GM18868 (cell line): ENCODE measurements at regions not wholly inside any gene's neighbourhood (a gene's known extent, or its start where the extent isn't known, plus 50 kb on each side); places are given as distances from the start of the nearest gene placed in this dataset.
A peak's percentile ranks its signal among the peaks of the same experiment; 100 is the strongest.
"Not testable (repeated sequence)": the region's sequence is repeated elsewhere in the genome, so short reads cannot be mapped to it uniquely, and the experiment has no call there.

Experiments
- ATAC-seq: cut with Tn5 transposase; IDR thresholded peaks from one replicate; pipeline ENCODE4 v1.9.1; 2021; ENCODE audit warnings: mild to moderate bottlenecking, moderate library complexity; ENCODE audit not compliant: unreplicated experiment

DNA sequence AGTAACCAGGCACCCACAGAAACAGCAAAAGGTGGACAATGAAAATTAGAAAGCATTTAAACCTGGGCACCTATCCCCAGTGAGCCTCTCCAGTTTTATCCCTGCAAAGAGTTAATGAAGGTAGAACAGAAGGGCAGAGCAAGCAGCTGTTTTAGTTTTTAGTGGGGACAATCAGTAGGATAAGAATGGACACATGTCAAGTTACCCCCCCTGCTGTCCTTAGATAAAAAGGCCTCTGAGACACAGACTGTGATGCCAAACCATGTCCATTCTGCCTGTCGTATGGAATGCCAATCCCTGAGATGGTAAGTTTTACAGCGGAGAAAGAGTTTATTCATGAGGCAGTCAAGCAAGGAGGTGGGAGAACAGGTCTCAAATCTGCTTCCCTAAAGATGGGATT lies 162.6 kb upstream of the AGR3 start:
- ATAC-seq: no peak

GRCh38 chr7:17044861-17045260 lies 163.1 kb upstream of the AGR3 start:
- no peak for ATAC-seq

GRCh38 chr7:17046259-17046658 lies 164.5 kb upstream of the AGR3 start:
- no peak for ATAC-seq

GRCh38 chr7:17046666-17047065 lies 164.9 kb upstream of the AGR3 start:
- ATAC-seq: no peak

DNA sequence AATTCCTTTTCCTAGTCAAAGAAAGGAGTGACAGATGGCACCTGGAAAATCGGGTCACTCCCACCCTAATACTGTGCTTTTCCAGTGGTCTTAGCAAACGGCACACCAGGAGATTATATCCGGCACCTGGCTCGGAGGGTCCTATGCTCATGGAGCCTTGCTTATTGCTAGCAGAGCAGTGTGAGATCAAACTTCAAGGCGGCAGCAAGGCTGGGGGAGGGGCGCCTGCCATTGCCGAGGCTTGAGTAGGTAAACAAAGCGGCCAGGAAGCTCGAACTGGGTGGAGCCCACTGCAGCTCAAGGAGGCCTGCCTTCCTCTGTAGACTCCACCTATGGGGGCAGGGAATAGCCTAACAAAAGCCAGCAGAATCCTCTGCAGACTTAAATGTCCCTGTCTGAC lies 171.4 kb upstream of the AGR3 start:
- not testable (repeated sequence) for ATAC-seq

DNA sequence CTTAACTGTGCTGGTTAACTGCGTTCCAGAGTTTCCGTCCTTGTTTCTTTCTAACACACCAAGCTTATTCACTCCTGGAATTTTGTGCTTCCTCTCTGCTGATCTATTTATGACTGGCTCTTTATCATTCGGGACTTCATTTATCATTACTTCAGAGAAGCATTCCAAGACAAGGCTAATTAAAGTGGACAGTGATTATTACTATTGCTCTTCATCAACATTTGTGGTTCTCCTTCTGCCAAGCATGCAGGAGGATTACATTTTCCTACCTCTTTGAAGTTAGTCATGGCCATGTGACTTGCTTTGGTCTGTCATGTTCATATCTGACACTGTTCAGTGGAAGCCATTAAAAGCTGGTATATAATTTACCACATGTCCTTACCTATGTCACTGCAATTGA lies 172.4 kb upstream of the AGR3 start:
- ATAC-seq: no peak

DNA sequence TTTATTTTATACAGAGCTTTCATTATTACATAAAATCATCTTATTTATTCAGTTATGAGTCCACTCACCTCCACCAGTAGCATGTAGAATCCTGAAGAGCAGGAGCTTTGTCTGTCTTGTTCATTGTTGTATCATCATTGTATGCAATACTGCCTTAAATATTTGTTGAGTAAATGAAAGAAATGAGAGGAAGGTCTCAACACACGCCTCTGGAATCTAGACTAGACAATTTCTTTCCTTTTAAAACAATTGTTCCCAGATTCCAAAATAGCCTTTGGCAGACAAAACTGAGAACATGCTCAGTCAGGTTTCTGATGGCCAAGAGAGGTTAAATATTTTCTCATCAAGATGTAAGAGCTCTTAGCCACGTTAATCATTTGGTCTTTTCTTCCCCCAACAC lies 173.1 kb upstream of the AGR3 start:
- ATAC-seq: no peak

DNA sequence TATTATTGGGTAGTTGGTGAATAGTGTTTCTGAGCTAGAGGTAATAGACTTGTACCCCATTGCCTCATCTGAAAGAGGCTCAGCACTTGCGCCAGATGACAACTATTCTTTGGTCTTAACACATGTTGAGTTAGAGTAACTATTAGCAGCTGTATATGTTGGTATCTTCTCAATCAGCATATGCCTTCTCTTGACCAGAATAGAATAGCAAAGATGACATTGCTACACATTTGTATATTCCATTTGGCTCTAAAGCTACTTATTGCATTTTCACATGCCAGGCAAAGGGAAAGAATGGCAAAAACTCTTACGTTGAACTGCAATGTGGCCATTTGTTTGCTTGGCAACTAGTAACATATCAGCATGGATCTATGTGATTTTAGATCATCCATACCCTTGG lies 173.8 kb upstream of the AGR3 start:
- ATAC-seq: no peak

DNA sequence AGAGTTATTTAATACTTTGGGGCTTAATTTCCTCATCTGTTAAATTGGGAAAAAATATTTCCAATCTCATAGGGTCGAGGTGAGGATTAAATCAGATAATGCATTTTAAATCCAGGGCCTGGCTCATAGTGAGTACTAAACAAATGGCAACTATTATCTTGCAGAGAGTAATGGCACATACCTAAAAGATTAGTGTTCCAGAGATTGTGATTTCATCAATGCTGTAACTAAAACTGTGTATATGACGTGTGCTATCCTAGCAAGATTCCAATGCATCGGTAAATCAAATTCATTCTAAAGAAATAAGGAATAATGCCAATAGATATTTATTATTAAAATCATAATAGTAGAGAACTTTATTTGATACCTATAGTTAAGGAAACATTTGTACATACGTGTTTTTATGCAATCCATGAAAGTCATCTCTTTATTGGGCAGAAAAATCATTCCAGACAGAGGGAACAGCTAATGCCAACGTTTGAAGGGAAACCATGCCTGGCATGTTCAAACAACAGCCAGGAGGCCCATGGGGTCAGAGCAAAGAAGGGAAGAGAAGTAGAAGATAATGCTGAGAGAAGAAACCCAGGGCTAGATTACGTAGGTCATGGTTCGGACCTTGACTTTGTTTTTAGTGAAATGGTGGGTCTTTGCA lies 174.8 kb upstream of the AGR3 start:
- no peak for ATAC-seq

- ATAC-seq: no peak
Measured at GRCh38 chr7:17057143-17057509, 175.3 kb upstream of the AGR3 start.

DNA sequence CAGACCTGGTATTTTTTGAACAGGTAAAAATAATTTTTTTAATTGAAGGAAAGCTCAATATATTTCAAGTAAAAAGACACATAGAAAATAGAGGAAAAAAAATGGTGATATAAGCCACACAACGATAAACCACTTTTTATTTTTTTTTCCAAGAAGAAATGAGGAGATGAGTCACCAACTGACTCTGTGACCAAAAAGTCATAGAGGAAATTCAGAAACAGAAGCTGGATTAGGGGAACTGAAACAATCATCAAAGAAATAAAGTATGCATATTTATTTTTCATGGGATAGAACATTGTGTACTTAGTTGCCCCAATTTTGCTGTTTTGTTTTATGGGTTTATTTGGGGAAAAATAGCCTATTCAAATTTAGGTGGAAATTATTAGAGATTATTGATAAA lies 176.8 kb upstream of the AGR3 start:
- peak; percentile 60 for ATAC-seq

DNA sequence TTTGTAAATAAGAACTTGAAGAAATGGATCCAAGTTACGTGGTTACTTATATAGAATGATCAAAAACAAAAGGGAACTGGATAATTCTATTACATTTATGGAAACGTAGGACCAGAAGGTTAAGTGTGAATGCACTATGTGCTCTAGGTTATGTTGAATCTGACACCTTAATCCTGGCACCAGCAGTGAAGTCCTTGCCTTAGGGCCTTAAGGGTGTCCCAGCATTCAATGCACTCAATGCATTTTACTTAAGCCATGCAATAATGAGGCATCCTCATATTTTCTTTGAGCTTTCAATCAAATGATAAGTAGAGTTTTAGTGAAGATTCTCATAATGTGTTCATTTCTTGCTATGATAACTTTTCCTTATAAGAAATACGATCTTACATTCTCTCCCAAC lies 178.3 kb upstream of the AGR3 start:
- no peak for ATAC-seq

DNA sequence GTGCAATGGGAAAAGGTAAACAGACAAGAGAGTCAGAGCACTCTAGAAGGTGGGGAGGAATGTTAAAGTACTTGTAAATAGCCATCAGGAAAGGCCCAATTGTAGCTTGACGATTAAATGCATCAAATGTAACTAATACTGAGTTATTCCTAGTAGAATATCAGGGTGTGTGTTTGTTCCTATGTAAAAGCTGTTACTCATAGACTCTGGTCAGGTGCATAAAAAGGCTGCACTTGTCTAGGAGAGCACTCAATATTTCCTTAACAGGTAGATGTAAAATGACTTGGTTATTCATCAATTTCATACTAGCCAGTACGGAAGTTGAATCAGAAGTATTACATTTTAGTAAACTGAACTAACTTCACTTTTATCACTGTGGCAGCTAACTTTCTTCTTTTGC lies 179.7 kb upstream of the AGR3 start:
- ATAC-seq: no peak

DNA sequence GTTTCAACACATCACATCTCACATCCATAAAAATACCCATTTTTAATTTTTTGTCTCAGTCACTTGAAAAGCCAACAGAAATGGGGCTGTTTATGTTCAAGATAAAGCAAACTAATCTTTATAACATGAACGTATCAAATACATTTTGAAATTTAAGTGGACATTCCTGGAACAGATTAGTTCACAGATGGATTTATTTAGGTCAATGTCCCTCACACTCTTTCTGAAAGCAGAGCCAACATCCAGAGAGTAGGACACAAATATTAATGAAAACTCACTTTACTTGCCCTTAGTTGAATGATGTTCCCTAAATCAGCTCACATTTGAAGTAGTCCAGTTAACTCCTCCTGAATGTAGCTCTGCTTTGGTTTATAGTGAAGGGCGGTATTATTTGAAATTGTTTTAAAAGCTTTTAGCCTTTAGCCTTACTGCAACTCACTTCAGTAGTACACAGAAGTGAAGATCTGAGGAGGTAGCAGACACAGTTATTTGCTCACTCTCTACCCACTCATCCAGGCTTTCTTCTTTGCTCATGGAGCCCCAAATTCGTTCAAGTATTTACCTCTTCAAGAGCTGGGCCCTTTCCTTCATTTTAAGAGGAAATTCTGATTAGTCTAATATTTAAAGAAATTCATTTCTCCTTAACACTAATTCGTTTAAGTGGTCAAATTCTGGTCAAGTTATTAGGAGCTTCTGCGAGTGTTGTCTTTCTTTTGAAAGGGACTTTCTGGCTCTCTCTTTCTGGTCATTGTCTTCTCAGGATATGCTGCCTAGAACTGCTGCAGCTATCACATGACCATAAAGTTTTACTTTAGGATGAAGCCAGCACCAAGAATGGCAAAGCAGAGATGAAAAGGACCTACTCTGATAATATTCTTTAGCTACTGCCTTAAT lies 180.6 kb upstream of the AGR3 start:
- peak; percentile 61 for ATAC-seq

DNA sequence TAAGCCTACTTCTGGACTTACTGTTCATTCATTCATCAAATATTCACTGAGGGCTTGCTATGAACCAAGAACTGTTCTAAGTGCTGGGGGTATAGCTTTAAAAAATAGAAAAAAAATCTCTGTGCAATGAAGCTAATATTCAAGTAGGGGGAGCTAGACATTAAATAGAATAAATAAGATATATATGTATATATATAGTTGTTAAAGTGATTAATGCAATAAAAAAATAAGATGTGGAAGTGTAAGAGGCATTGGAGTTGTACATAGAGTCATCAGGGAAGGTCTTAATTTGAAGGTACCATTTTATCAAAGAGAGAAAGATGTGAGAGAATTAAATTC lies 181.2 kb upstream of the AGR3 start:
- peak; percentile 51 for ATAC-seq

- ATAC-seq: no peak
Measured at GRCh38 chr7:17067691-17068090, 185.9 kb upstream of the AGR3 start.

DNA sequence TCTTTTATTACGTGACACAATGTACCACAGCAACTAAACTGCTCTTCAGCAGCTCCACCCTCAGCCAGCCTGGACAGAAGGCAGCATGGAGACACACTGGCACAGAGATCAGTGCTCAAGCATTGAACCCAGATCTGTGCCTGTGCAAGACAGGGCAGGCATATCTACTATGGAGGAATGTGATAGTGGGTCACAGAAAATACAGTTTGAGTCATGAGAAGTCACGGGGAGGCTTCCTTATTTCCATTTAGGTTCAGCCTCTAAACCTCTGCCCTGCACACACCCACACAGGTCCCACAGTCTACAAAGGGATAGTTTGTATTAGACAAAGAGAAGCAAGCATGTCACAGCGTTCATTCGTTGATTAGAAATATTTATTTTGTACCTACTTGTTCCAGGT lies 187.4 kb upstream of the AGR3 start:
- ATAC-seq: peak; percentile 45

GRCh38 chr7:17070231-17070708 lies 188.5 kb upstream of the AGR3 start:
- ATAC-seq: peak; percentile 27

GRCh38 chr7:17071866-17072265 lies 190.1 kb upstream of the AGR3 start:
- peak; percentile 77 for ATAC-seq

- no peak for ATAC-seq
Measured at GRCh38 chr7:17075601-17076255, 193.9 kb upstream of the AGR3 start.

GRCh38 chr7:17078298-17078697 lies 196.5 kb upstream of the AGR3 start:
- ATAC-seq: no peak
